OCI-LY3 (cell line): ENCODE measurements at regions not wholly inside any gene's neighbourhood (a gene's known extent, or its start where the extent isn't known, plus 50 kb on each side); places are given as distances from the start of the nearest gene placed in this dataset.

Source experiments
- H2AFZ ChIP-seq: fragments of 200-600, 300-600 bp; shearing (Covaris generic); 2 replicates; pipeline ENCODE4 v1.6.0; 2014; ENCODE audit warnings: antibody characterized with exemption, low read depth, low read length
- H3K27ac ChIP-seq: fragments of 200-600, 300-600 bp; sonication (generic); 2 replicates; pipeline ENCODE4 v1.5.1; 2014; ENCODE audit warnings: mild to moderate bottlenecking, low read length, moderate library complexity, mixed read lengths
- H3K27me3 ChIP-seq: fragments of 200-600, 300-600 bp; sonication (generic); 2 replicates; pipeline ENCODE4 v1.6.1; 2014; ENCODE audit warnings: low read depth, low read length, mixed read lengths
- H3K36me3 ChIP-seq: fragments of 200-600, 300-600 bp; sonication (generic); replicated peaks from 2 replicates; pipeline ENCODE3; 2014; ENCODE audit warnings: low read depth, low read length, mixed read lengths
- H3K4me1 ChIP-seq: fragments of 300-600, 200-600 bp; sonication (generic); 2 replicates; pipeline ENCODE4 v1.6.1; 2014; ENCODE audit warnings: low read length, mixed read lengths
- H3K4me2 ChIP-seq: fragments of 200-600, 300-600 bp; sonication (generic); 2 replicates; pipeline ENCODE4 v1.6.1; 2014; ENCODE audit warnings: low read length, mixed read lengths
- H3K4me3 ChIP-seq: fragments of 300-600, 200-600 bp; sonication (generic); 2 replicates; pipeline ENCODE4 v1.5.1; 2014; ENCODE audit warnings: antibody characterized with exemption, mild to moderate bottlenecking, low read length, moderate library complexity
- H3K79me2 ChIP-seq: fragments of 300-600, 200-600 bp; shearing (Covaris generic); 2 replicates; pipeline ENCODE4 v1.6.1; 2014; ENCODE audit warnings: mild to moderate bottlenecking, low read length, mixed read lengths
- H3K9ac ChIP-seq: fragments of 300-600, 200-600 bp; shearing (Covaris generic); 2 replicates; pipeline ENCODE4 v1.6.0; 2014; ENCODE audit warnings: mild to moderate bottlenecking, low read length, moderate library complexity
- H3K9me3 ChIP-seq: fragments of 200-600, 300-600 bp; shearing (Covaris generic); 2 replicates; pipeline ENCODE4 v1.6.1; 2014; ENCODE audit warnings: low read length, mixed read lengths; ENCODE audit not compliant: insufficient read depth
- H4K20me1 ChIP-seq: fragments of 200-600, 300-600 bp; sonication (generic); 2 replicates; pipeline ENCODE4 v1.6.1; 2016; ENCODE audit warnings: low read length, mixed read lengths; ENCODE audit not compliant: insufficient read depth
- EZH2phosphoT487 ChIP-seq: fragments of 200-600 bp; shearing (Covaris generic); IDR thresholded peaks from 2 replicates; pipeline ENCODE4 v1.6.1; 2018; ENCODE audit warnings: antibody characterized with exemption, mixed run types, low read depth
- TF ChIP-seq, protein P1 (sequence below): fragments of 200-600, 300-600 bp; sonication (generic); IDR thresholded peaks from 2 replicates; pipeline ENCODE4 v1.5.1; 2014; ENCODE audit warnings: antibody characterized with exemption, low read length, low read depth

DNA sequence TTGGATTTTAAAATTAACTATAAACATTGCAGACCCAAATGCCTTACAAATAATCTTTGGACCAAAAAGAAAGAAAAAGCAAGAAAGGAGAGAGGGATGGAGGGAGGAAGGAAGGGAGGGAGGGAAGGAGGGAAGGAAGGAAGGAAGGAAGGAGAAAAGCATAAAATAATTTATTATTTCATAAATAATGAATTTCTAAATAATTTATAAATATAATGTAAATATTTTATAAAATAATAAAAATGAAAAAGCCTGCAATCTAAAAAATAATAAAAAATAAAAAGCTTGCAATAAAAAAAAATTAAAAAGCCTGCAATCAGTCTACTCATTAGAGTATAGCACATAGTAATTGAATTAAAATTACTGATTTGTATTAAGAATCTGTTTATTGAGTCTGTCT is 614.3 kb downstream of the ISL1 start:
- Histone ChIP-seq H3K4me1 (no peaks in the 10 kb centered on the region), H4K20me1 (no peaks in the 10 kb centered on the region), H3K4me2 (no peak overlapping the region), H2AFZ (no peak overlapping the region), H3K9ac (no peak overlapping the region), H3K4me3 (no peak overlapping the region), H3K79me2 (no peaks in the 10 kb centered on the region), H3K27ac (no peak overlapping the region), H3K36me3 (no peaks in the 10 kb centered on the region), H3K9me3 (no peaks in the 10 kb centered on the region), H3K27me3 (no peaks in the 10 kb centered on the region)
- TF ChIP-seq, protein P1, sequence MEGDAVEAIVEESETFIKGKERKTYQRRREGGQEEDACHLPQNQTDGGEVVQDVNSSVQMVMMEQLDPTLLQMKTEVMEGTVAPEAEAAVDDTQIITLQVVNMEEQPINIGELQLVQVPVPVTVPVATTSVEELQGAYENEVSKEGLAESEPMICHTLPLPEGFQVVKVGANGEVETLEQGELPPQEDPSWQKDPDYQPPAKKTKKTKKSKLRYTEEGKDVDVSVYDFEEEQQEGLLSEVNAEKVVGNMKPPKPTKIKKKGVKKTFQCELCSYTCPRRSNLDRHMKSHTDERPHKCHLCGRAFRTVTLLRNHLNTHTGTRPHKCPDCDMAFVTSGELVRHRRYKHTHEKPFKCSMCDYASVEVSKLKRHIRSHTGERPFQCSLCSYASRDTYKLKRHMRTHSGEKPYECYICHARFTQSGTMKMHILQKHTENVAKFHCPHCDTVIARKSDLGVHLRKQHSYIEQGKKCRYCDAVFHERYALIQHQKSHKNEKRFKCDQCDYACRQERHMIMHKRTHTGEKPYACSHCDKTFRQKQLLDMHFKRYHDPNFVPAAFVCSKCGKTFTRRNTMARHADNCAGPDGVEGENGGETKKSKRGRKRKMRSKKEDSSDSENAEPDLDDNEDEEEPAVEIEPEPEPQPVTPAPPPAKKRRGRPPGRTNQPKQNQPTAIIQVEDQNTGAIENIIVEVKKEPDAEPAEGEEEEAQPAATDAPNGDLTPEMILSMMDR, result no peak
- no peak for TF ChIP-seq EZH2phosphoT487

DNA sequence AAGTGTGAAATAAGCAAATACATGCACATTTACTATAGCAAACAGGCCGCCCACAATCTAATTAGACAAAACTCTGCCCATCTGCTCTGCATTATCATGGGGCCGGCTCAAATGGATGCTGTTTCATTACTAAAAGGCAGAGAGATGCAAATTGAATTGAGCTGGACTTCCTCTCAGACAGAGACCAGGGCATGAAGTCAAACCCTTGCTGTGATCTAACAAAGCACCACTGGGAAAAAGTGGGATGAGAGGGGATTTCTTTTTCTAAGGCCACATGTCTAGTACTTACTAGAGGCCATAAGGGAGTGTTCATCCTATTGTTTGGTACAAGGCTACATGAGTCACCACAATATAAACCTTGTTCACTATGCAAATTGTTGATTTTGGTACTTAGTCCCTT is 614.7 kb downstream of the ISL1 start:
- no peak overlapping the region for H3K4me3 ChIP-seq
- H3K9ac ChIP-seq, result no peak overlapping the region
- TF ChIP-seq, protein P1, result no peak
- TF ChIP-seq EZH2phosphoT487, result no peak
- H3K27me3 ChIP-seq, result no peaks in the 10 kb centered on the region
- H2AFZ ChIP-seq, result no peak overlapping the region
- H3K79me2 ChIP-seq, result no peaks in the 10 kb centered on the region
- H3K36me3 ChIP-seq, result no peaks in the 10 kb centered on the region
- H3K27ac ChIP-seq, result no peak overlapping the region
- no peak overlapping the region for H3K4me2 ChIP-seq
- H3K9me3 ChIP-seq, result no peaks in the 10 kb centered on the region
- no peaks in the 10 kb centered on the region for H3K4me1 ChIP-seq
- no peaks in the 10 kb centered on the region for H4K20me1 ChIP-seq

DNA sequence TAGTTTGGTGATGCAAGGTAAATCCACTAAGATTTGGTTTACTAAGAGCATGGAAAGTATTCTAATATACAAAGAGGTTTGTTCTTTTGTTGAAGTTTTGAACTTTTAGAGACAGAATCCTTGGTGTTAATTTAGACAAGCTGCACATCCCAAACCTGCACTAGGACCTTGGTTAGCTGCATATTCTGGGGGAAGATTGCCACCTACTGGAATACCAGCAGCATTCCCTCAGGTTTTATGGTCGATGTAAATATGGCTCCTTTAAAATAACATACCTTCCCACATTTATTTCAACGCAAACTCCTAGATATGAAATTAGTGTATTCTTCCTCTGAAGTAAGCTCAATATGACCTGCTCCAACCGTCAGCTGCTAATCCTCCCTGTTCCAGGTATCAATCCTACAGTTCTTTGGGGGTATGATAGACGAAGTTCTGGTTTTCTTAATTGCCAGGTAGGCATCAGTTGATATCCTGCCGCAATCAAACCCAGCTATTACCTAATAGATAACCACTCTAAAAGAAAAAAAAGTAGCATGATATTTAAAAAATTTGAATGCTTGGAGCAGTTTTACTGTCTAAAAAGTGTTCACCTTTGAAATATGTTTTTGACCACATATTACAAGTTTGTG is 624.1 kb downstream of the ISL1 start:
- no peaks in the 10 kb centered on the region for H3K36me3 ChIP-seq
- no peaks in the 10 kb centered on the region for H4K20me1 ChIP-seq
- 0 out of 2 replicates have a peak, but pooled peaks cover 8% of the 10 kb centered on the region for H3K4me1 ChIP-seq
- no peak overlapping the region for H3K9ac ChIP-seq
- no peak for TF ChIP-seq EZH2phosphoT487
- TF ChIP-seq, protein P1, result peak; percentile 61
- H3K27ac ChIP-seq, result no peak overlapping the region
- peak overlapping the region; percentile 83; the same call in 1 of the 2 replicates for H2AFZ ChIP-seq
- no peaks in the 10 kb centered on the region for H3K9me3 ChIP-seq
- no peaks in the 10 kb centered on the region for H3K27me3 ChIP-seq
- peak overlapping the region; percentile 55 for H3K4me2 ChIP-seq
- no peaks in the 10 kb centered on the region for H3K79me2 ChIP-seq
- H3K4me3 ChIP-seq, result no peak overlapping the region

DNA sequence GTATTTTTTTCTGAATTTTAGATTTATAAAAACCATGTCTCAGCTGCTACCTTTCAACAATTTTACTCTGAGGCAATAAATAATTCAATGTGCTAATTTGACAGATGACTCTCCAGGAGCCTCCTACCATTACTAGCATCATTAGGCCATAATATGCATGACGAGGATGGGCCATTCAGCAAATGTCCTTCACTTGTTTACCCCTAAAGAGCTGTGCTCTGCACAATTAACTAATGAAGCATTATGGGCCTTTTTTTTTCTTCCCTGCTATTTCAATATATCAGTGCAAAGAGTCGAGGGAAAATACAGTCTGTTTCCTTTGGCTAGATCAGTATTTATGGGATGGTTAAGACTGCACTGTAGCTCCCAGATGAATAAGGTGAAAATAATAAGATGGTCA is 627.2 kb downstream of the ISL1 start:
- no peaks in the 10 kb centered on the region for H3K9me3 ChIP-seq
- no peak overlapping the region for H3K4me2 ChIP-seq
- no peaks in the 10 kb centered on the region for H3K36me3 ChIP-seq
- no peaks in the 10 kb centered on the region for H3K27me3 ChIP-seq
- H3K9ac ChIP-seq, result no peak overlapping the region
- no peak overlapping the region for H3K4me3 ChIP-seq
- H2AFZ ChIP-seq, result no peak overlapping the region
- H3K27ac ChIP-seq, result no peak overlapping the region
- no peak for TF ChIP-seq EZH2phosphoT487
- TF ChIP-seq, protein P1, result no peak
- 0 out of 2 replicates have a peak, but pooled peaks cover 8% of the 10 kb centered on the region for H3K4me1 ChIP-seq
- no peaks in the 10 kb centered on the region for H3K79me2 ChIP-seq
- no peaks in the 10 kb centered on the region for H4K20me1 ChIP-seq
